RPMI8226 (cell line): ENCODE measurements at regions not wholly inside any gene's neighbourhood (a gene's known extent, or its start where the extent isn't known, plus 50 kb on each side); places are given as distances from the start of the nearest gene placed in this dataset.
"Not testable (repeated sequence)": the region's sequence is repeated elsewhere in the genome, so short reads cannot be mapped to it uniquely, and the experiment has no call there.

Source experiments
- DNase-seq: peaks from one replicate; pipeline ENCODE4 v3.0.0-alpha.2; 2015

DNA sequence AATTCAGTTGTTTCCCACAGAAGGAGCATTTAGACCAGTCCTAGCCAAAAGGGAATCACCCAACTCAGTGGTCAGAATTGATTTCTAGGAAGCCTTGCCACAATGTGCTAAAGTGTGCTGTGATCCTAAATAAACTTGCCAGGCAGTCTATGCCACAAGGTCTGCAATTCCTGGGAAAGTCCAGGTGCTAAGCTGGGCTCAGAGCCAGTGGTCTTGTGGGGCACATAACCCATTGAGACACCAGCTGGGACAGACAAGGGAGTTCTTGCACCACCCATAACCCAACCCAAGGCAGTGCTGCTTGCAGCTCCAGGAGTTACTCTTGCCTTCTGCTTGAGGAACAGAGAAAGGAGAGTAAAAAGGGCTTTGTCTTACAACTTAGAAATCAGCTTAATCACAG lies 489.5 kb upstream of the SPRY2 start:
- DNase-seq, result no peak

DNA sequence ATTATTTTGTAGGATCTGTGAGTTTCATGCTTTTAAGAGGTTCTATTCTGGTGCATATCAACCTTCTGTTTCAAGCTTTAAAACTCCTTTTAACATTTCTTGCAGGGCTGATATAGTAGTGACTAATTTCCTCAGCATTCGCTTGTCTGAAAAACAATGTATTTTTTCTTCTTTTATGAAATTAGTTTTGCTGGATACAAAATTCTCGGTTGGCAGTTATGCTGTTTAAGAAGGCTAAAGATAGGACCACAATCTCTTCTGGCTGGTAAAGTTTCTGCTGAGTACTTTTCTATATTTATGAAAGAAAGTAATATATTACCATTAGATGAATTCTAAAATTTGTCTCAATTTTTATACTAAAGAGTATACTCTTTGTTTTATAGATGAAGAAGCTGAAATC lies 487.8 kb upstream of the SPRY2 start:
- DNase-seq, result no peak

DNA sequence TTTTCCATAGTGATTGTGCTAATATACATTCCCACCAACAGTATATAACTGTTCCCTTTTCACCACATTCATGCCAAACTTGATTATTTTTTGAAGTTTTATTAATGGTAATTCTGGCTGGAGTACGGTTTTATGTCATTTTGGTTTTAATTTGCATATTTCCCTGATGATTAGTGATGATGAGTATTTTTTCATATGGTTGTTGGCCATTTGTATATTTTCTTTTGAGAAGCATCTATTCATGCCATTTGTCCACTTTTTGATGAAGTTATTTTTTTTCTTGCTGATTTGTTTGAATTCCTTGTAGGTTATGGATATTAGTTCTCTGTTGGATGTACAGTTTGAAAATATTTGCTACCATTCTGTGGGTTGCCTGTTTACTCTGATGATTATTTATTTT lies 484.4 kb upstream of the SPRY2 start:
- no peak for DNase-seq

DNA sequence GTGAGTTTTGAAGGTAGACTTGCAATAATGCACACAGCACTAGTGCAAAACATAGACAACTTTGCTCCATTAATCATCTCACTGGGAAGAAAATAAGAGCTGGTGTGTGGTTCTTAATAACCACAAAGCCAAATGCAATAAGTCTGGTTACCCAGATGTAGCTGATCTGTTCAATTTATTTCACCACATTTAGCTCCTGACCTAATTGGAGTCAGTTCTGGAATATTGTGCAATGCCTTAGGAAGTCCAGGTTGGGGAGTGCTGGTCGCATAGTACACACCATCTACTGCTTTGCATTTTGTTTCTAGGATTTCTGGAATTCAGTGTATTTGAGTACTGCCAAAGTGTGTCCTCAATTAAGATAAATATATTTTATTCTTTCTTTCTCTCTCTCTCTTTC lies 483.3 kb upstream of the SPRY2 start:
- DNase-seq, result no peak

DNA sequence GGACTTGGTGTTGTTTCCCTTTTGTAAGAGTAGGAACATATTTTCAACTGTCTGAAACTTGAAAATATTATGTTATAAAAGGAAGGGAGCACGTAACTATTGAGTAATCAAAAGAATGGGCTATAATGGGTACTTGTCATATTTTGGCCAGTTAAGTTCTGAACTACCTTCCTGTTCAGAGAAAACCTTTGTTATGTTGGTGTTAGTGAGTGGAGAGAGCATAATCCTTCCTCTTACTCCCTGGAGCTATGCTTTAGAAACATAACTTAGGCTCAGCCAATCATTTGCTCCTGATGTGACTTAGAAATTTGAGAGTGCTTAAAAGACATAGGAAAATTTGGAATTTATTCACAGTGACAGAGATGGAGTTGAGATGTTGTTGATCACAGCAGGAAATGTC lies 482.5 kb upstream of the SPRY2 start:
- no peak for DNase-seq

DNA sequence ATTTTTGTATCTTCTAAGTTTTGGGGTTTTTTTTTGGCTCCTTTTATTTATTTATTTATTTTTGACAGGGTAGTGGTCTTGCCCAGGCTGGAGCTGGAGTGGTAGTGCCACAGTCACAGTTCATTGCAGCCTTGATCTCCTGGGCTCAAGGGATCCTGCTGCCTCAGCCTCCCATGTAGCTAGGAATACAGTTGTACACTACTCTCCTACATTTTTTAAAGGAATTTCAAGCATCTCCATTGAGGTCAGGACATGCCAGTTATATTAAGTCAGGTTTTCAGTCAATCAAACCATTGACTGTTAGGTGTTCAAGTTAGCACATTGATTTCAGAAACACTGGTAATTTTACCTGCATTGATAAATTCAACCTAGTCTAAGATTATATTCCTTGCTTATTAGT lies 480.5 kb upstream of the SPRY2 start:
- no peak for DNase-seq

DNA sequence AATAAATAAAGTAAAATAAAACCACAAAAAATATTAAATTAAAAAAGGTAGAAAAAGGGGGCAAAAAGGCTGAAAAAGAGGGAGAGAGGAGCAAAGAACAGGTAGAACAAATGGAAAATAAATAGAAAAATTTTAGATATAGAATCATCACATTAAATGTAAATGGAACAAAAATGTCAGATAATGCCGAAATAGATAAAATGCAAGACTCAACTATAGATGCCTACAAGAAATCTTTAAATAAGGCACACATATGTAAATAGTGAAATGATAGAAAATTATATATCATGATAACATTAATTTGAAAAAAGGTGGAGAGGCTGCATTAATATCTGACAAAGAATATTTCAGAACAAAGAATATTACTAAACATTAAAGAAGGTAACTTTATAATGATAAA lies 477.1 kb upstream of the SPRY2 start:
- no peak for DNase-seq

DNA sequence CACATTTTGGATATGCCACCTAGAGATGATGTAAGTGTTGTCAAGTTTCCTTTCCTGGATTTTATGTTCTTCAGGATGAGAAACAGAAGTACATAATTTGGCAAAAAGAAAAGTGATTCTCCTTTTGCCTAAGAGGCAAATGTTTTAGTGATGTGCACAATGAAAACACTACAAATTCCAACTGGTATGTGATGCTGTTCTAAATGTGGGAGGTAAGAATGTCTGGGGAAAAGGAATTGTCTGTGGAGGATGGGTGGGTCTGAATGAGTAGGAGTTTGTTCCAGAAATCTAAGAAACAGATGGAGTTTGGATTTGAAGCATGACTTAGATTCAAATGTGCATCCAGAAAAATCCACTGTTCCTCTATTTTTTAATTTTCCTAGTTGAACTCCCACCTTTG lies 473.6 kb upstream of the SPRY2 start:
- DNase-seq, result no peak

DNA sequence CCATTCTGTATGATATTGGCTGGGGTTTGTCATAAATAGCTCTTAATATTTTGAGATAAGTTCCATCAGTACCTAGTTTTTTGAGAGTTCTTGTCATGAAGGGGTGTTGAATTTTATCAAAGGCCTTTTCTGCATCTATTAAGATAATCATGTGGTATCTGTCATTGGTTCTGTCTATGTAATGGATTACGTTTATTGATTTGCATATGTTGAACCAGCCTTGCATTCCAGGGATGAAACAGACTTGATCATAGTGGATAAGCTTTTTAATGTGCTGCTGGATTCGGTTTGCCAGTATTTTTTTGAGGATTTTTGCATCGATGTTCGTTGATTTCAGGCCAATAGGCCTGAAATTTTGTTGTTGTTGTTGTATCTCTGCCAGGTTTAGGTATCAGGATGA lies 469.4 kb upstream of the SPRY2 start:
- DNase-seq, result not testable (repeated sequence)

DNA sequence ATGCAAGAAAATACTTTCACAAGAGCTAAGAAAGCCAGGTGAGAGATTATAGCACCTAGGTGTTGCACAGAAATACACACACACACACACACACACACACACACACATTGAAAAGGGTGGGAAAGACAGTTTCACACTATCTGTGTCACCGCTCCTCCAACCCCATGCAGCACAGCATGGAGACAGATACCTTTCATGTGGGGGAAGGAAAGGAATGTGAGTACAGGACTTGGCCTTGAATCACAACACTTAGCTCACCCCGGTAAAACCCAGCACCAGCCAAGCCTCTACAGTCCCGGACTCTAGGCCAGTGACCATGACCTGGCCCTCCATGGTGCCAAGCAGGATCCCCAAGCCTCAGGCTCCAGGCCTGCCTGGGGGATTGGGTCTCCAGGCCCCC lies 462.0 kb upstream of the SPRY2 start:
- no peak for DNase-seq

DNA sequence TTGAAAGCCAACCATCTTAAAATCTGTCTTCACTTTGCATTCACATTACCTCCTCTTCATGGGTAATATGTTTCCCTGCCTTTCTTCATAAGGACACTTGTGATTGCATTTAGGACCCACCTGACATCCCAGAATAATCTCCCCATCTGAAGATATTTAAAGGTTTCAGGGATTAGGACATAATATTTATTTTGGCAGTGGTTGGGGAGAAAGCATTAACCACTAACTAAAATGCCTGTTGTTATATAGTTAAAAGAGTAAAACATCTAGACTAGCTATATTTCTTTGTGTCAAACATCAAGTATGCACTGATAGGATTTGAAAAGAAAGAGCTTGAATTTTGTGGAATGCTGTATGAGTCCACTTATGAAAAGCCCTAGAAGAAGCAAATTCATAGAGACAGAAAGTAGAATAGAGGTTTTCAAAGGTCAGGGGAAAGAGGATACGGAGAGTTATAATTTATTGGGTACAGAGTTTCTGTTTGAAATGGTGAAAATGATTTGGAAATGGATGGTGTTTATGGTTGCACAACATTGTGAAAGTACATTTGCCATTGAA lies 457.7 kb upstream of the SPRY2 start:
- DNase-seq, result no peak

DNA sequence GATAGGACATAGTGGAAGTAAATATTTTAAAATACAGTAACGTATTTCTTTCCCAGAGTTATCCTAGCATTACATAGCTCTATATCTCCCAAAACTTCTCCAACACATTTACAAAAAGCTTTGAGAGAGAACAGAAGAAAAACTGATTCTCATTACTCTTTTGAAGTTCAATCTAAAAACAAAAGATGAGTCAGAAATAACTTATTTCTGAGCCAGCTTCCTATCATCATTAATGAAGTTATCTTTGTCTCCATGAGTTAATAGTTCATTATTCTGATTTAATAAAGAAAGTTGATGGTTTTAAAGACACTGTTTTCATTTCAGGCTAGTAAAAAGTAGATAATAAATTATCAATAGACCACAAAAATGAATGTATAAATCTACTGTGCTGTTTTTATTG lies 446.7 kb upstream of the SPRY2 start:
- no peak for DNase-seq

DNA sequence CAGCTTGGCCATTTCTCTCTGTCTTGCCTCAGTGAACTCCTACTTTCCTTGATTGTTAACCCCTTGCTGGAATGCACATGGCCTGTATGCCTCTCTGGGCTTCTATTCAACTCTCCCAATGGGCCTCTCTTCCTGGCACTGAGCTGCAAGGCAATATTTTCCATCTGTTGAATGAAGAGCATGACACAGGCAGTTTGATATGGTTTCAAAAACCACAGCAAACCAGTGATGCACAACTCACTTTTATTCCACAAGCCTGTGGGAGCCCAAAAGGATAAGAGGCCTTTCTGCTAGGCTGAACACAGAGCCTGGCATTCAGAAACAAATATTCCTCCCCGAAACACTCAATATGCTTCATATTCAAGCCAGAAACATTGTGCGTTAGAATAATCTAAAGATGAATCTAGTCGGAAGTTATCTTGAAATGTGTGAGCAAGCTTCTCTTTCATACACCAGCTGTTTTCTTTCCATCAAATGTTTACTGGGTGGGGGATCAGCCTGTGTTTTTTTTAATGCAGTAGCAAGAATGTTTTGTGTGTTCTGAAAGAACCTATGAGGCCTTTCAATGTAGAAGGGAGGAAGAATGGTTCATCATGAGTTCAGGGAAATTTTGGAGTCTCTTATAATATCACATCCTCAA lies 443.1 kb upstream of the SPRY2 start:
- no peak for DNase-seq

DNA sequence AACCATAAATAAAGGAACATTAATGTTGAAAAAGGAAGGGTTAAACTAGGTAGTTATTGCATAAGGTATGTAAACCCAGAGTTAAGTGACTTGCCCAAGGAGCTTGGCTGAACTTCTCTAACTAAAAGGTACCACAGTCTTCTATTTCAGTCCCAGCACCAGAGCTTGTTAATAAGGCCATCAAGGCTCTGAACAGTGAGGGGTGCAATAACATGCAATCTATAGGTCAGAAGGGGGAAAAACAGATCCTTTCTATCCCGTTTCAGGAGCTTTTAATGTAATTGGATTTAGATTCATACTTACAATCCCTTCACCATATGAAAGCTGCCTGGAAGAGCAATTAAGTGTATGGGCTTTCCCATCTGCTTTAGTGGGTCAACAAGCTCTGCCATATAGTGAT lies 441.5 kb upstream of the SPRY2 start:
- DNase-seq, result no peak

DNA sequence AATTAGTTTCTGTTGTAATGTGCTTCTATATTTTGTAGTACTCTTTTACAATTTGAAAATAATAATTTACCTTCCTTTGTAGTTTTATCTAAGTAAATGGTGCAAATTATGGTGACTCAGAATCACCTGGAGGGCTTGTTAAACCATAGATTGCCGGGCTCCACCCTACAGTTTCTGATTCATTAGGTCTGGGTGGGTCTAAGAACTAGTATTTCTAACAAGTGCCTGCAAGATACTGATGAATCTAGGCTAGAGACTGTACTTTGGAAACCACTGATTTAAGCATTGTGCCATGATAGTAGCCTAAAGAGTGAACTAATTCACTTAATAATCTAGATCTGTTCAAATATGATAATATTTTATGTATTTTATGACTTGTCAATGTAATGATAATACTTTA lies 437.4 kb upstream of the SPRY2 start:
- DNase-seq, result no peak

DNA sequence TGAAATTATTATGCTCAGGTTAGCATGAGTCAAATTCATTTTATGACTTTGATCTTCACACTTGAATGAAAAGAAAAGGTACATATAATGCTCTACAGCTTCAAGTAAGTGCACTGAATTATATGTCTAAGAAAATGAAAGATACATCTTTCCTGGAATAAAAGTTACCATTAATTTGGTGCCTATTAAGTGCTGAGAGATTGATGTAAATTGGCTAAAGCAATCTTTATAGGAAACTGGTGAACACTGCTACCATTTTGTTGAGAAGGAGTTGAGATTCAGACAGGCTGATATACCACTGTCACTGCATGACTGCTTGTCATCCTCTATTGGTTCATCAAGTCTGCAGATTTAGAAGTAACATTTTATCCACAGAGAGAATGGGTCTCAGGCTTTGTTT lies 416.8 kb upstream of the SPRY2 start:
- no peak for DNase-seq

DNA sequence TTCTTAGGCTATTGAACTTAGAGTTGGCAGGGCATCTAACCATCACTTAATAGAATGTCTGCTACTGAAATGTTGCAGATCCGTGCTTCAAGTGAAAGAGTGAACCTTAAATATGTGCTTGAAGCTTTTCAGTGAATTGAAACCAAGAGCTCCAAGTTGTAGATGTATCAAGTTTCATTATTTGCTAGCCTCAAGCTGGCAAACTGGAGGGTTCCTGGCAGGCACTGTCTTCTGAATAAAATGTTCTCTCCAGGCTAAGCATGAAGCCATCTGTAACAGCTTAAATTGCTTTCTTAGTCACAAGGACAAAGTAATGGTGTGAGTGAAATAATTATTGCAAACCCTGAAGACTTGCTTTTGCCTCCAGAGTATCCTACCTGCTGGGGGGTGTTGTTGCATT lies 415.0 kb upstream of the SPRY2 start:
- DNase-seq, result no peak

DNA sequence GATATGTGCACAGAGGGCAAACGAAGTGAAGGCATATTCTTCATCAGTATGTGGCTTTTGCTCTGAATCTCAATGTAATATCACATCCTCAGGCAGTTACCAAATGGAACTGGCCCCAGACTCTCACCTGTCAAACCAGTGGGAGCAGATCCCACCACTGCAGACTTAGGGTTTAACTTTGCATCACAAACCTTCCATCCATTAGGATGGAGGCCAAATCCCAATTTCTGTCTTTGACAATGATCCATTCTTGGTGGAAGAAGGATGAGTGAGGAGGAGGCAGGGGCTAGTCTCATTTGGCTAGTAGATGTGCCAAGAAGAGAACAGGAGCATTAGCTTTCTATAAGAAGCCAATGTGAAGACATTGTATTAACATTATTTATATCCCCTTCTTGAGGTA lies 413.5 kb upstream of the SPRY2 start:
- DNase-seq, result no peak

DNA sequence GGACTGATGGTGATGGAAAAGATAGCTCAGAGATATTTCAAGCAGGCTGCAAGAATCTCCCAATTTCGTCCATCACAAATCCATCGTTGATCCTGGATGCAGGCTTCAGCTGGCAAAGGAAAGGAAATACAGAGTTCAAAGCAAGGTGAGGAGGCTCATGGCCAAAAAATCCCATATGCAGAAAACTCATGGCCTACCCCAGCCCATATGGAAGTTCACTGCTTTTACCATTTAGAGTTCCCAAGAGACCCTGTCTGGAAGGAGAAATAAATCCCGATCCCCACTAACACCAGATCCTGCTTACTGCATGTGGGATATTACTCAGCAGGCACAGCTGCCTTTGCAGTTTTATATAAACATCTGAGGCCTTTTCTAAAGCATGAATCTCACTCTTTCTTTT lies 412.9 kb upstream of the SPRY2 start:
- DNase-seq, result no peak

DNA sequence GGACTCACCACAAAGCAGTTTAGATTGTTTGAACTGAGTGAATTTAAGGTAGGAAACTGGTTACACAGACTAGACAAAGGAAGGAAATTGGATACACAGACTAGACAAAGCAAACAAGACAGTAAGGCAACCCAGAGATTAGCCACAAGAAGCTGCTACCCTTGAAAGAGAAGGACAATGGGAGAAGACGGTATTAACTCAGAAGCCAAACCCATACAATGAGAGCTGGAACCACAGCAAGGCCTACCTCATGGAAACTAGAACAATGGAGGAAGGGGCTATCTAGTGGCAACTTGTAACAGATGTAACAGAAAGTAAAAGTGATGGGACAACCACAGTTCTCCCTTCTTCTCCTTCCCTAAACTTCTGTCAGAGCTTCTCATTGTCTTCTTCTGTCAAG lies 410.9 kb upstream of the SPRY2 start:
- DNase-seq, result no peak

DNA sequence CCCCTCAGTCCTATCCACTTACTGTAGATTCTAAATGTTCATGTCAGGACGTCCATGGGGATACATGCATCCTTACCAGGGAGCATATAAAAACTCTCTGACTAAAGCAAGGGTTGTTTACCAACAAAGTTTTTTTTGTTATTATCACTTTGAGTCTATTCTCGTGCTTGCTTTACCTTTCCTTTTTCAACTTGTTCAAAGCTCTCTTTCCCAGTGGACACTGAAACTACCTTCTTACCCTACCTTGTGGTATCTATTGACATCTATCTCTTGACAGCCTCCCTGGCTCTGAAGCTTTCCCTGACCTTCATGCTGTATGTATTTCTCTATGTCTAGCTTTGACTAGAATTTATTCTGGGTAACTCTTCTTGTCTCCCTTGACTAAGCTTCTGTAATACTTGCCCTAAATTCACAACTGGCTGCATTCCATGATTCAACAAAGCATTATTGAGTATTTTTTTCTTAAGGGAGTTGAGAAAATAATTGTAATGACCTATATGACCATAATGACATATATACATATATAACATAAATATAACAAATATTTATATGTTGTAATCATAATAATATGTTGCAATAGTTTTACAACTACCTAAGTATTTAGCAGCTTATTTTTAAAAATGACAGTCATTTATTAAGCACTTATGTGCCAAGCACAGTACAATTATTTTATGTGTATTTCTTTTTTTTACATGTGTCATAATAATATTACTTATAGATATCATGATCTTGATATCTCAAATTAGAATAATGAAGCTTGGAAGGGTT lies 403.4 kb upstream of the SPRY2 start:
- DNase-seq, result no peak

DNA sequence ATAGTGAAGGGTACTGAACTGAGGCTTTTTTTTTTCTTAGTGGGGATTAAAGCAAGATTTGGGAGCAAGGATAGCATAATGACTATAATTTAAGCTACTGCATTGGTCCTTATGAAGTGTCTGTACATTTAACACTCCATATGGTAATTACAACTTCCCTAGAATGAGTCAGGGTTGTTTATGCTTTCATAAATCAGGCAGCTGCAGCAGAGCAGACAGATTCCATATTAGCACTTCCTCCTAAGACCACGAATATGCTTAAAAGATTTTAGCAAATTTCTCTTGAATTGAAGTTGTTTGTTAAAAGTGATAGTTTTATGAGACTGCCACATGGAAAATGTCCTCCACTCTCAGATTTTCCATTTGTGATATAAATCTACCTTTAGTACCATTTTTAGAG lies 401.1 kb upstream of the SPRY2 start:
- DNase-seq, result no peak

DNA sequence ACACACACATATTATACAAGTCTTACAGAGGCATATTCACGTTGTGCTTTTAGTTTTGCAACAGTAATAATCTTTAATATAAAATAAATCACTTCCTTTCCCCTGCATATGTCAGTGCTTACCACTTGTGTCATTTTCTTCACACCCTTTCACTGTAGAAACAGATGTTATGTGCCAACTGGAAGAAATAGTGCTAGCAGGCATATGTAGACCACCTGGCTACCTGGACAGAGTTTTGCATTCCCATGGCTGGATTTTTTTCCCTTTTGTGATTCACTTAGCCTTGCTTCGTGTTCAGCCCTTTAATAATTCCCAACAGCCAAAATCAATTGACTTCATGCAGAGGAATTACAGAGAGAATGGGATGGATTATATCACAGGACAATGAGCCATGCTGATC lies 399.1 kb upstream of the SPRY2 start:
- no peak for DNase-seq

DNA sequence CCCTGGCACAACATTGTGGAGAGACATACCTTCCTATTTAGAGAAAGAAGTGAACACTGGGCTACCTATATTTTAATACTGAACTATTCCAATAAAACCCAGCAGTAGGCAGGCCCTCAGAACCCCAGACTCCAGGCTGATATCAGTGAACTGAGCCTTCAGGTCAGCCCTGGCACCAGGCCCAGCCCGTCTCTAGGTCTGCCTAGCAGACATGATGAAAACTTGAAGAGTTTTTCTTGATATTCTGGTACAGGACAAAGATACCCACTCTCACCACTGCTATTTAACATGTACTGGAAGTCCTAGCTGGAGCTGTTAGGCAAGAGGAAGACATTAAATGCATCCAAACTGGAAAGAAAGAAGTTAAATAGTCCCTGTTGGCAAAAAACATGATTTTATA lies 396.6 kb upstream of the SPRY2 start:
- no peak for DNase-seq
